Mucosa of descending colon (tissue), 3 donors: ENCODE measurements at regions not wholly inside any gene's neighbourhood (a gene's known extent, or its start where the extent isn't known, plus 50 kb on each side); places are given as distances from the start of the nearest gene placed in this dataset.

Experiments used
- ATAC-seq: fragments of 200-7000 bp; cut with Tn5 transposase; one replicate; pipeline ENCODE4 v1.9.1; 2020; ENCODE audit warnings: mild to moderate bottlenecking, moderate library complexity
- DNase-seq, 3 donors: peaks; one replicate each; pipeline ENCODE4 v3.0.0-alpha.2; 2020
- H3K36me3 ChIP-seq: fragments of 200-600 bp; one replicate; pipeline ENCODE4 v1.8.0; 2021; ENCODE audit warnings: low read depth, mild to moderate bottlenecking
- H3K4me1 ChIP-seq: fragments of 200-600 bp; one replicate; pipeline ENCODE4 v1.8.0; 2021; ENCODE audit warnings: low read depth, mild to moderate bottlenecking
- H3K4me3 ChIP-seq: fragments of 200-600 bp; one replicate; pipeline ENCODE4 v1.8.0; 2021; ENCODE audit warnings: mild to moderate bottlenecking
- H3K9me3 ChIP-seq: fragments of 200-600 bp; one replicate; pipeline ENCODE4 v1.8.0; 2021; ENCODE audit warnings: mild to moderate bottlenecking
- intact Hi-C, 2 donors: fragments of 100-400 bp; cut with DNase I in 1 of 2; cut with micrococcal nuclease in 1 of 2; formaldehyde crosslinking; loops; one replicate each; pipeline versions ENCODE4 v1.11.0 to v1.11.1; 2022; cut with DNase I, micrococcal nuclease
- TF ChIP-seq, protein P1 (sequence below): fragments of 200-600 bp; IDR thresholded peaks from one replicate; pipeline ENCODE4 v1.8.0; 2022; ENCODE audit warnings: antibody characterized with exemption, mild to moderate bottlenecking
- donor health status: DM: no; HTN: no; CAD: no; lungs with moderate emphysema.
- donor health status: DM: no; HTN: no; CAD: no.
- donor health status: DM: no; HTN: yes; CAD: no.

GRCh38 chr10:43912469-43912868 is 263.8 kb upstream of the ZNF32 start:
- DNase-seq (no peak), ATAC-seq (no peak)
- Histone ChIP-seq H3K36me3 (no peaks in the 10 kb centered on the region), H3K4me1 (no peaks in the 10 kb centered on the region), H3K9me3 (no peaks in the 10 kb centered on the region), H3K4me3 (no peak overlapping the region)
- TF ChIP-seq, protein P1, sequence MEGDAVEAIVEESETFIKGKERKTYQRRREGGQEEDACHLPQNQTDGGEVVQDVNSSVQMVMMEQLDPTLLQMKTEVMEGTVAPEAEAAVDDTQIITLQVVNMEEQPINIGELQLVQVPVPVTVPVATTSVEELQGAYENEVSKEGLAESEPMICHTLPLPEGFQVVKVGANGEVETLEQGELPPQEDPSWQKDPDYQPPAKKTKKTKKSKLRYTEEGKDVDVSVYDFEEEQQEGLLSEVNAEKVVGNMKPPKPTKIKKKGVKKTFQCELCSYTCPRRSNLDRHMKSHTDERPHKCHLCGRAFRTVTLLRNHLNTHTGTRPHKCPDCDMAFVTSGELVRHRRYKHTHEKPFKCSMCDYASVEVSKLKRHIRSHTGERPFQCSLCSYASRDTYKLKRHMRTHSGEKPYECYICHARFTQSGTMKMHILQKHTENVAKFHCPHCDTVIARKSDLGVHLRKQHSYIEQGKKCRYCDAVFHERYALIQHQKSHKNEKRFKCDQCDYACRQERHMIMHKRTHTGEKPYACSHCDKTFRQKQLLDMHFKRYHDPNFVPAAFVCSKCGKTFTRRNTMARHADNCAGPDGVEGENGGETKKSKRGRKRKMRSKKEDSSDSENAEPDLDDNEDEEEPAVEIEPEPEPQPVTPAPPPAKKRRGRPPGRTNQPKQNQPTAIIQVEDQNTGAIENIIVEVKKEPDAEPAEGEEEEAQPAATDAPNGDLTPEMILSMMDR: no peak
- intact Hi-C loops: no loop called here

DNA sequence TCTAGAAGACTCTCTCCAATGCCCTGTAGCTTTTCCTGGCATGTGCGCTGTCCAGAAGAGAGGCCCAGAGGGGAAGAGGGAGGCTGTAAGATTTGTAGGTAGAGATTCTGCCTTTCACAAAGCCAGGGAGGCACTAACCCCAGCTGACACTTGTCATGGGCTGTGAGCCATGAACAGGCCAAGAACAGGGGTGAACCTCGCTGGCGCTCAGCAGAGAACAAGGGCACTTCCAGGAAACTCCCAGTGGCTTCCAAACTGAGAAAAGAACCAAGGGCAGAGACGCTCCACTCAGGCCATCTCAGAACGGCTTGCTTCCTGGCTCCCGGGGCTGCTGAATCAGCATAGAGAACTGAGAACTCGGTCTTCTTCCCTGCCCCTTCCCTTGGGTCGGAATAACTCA is 257.8 kb upstream of the ZNF32 start:
- TF ChIP-seq, protein P1: no peak
- no peak overlapping the region for H3K4me3 ChIP-seq
- no peaks in the 10 kb centered on the region for H3K4me1 ChIP-seq
- ATAC-seq (no peak), DNase-seq (no peak)
- intact Hi-C loops: loop anchor here in 1 of 2 donors (10.0 kb wide), 1 partner anchor 408 kb away; no protein-coding TSS in a partner anchor
- H3K36me3 ChIP-seq: no peaks in the 10 kb centered on the region
- H3K9me3 ChIP-seq: no peaks in the 10 kb centered on the region

GRCh38 chr10:43905512-43906236 is 257.0 kb upstream of the ZNF32 start:
- TF ChIP-seq, protein P1: no peak
- H3K36me3 ChIP-seq: no peaks in the 10 kb centered on the region
- no peaks in the 10 kb centered on the region for H3K9me3 ChIP-seq
- ATAC-seq (peak; percentile 10), DNase-seq (no peak)
- H3K4me3 ChIP-seq: no peak overlapping the region
- intact Hi-C loops: loop anchor here in 1 of 2 donors (10.0 kb wide), 1 partner anchor 409 kb away; no protein-coding TSS in a partner anchor
- H3K4me1 ChIP-seq: no peaks in the 10 kb centered on the region

- DNase-seq: no peak
- H3K36me3 ChIP-seq: no peaks in the 10 kb centered on the region
- intact Hi-C loops: loop anchor here in 1 of 2 donors (10.0 kb wide), 1 partner anchor 410 kb away; no protein-coding TSS in a partner anchor
- ATAC-seq: no peak
- H3K4me1 ChIP-seq: no peaks in the 10 kb centered on the region
- no peaks in the 10 kb centered on the region for H3K9me3 ChIP-seq
- no peak overlapping the region for H3K4me3 ChIP-seq
- TF ChIP-seq, protein P1: no peak
These were observed 256.2 kb upstream of the ZNF32 start for GRCh38 chr10:43904844-43905243.

DNA sequence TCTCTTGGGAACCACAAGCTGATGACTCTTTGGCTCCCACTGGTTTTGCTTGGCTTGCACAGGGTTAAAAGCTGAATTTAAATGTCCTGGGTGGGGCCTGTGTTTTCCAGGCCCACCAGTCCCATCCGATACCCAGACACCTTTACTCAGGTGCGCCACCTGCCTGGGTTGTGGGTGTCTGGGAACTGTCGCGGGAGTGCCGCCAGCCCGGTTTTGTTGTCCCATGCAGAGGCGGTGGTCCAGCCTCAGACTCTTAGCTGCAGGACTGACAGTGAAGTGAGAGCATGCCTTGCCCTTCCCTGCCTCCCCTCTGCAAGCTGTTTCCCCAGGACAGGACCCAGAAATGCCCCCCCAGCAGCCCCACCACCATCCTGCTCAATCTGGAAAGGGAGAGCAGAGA is 255.6 kb upstream of the ZNF32 start:
- H3K4me3 ChIP-seq: no peak overlapping the region
- no peaks in the 10 kb centered on the region for H3K4me1 ChIP-seq
- TF ChIP-seq, protein P1: no peak
- H3K9me3 ChIP-seq: no peaks in the 10 kb centered on the region
- no peak for ATAC-seq
- H3K36me3 ChIP-seq: no peaks in the 10 kb centered on the region
- intact Hi-C loops: loop anchor here in 1 of 2 donors (10.0 kb wide), 1 partner anchor 410 kb away; no protein-coding TSS in a partner anchor
- DNase-seq: no peak
